ENCODE measurements at regions not wholly inside any gene's neighbourhood (a gene's known extent, or its start where the extent isn't known, plus 50 kb on each side); places are given as distances from the start of the nearest gene placed in this dataset.

DNA sequence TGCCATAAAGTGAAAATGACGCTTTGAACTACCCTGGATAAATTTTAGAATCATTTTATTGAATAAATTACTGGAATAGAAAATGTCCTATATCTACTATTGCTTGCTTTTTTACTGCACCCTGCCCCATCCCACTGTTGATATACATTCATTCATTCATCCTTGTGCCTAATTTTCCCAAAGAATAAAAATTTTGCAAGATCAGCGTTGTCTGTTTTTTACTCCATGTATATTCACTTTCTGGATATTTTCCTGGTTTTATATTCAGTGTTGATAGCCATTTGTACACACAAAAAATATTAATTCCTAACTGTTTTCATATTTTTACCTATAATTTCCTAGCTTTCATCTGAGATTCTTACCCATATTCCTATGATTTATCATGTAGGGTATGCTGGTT, 262.9 kb upstream of the MAGI2 start:
- DNase-seq (ENCODE audit: low read depth) = no peak

DNA sequence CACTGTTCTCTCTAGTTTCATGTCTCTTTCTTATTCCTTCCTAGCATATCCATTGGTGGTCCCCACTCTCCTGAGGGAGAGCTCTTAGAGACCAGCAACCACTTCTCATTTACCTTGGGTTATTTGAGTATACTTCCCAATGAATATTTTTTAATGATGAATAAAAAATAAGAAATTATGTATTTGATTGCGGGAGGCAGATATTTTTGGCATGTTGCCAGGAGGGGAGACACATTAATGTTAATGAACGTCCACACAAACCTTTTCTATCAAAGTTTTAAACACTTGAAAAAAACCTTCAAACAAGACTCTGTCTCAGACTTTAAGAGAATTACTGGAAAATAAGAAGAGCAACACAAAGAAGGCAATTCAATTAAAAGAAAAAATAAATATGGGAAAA, 260.6 kb upstream of the MAGI2 start:
- no peak for DNase-seq (ENCODE audit: low read depth)

DNA sequence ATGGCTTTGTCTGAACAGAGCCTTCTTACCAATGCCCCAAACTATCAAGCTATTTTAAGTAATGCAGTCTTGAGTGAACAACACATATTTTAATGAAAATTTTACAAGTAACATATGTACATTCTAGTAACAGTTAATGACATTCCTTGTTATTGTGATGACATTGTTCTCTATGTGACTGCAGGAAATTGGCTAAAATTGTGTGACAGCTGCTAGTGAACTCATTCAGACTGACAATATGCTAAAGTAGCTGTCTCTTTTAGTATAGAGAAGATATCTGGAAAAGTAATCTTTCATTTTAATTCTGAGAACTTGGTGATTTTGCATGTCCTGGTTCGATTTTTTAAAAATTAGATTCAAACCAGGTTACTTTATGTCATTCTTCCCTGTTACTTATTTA, 259.8 kb upstream of the MAGI2 start:
- DNase-seq (ENCODE audit: low read depth) = no peak

DNA sequence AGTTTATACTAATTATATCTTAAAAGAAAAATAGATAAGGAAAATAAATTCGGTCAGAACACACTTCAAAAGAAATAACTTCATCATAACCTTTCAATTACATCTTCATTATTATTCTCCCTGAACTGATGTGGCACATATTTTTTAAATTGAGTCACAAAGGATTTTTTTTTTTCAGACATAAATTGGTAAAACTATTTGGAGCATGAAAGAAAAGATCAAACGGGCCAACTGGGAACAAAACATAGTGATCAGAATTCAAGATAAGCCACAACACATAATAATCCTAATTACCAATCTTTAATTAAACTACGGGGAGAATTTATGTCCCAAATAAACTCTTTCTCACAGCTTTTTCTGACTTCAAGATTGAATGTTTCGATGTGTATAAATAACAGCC, 258.2 kb upstream of the MAGI2 start:
- no peak for DNase-seq (ENCODE audit: low read depth)

DNA sequence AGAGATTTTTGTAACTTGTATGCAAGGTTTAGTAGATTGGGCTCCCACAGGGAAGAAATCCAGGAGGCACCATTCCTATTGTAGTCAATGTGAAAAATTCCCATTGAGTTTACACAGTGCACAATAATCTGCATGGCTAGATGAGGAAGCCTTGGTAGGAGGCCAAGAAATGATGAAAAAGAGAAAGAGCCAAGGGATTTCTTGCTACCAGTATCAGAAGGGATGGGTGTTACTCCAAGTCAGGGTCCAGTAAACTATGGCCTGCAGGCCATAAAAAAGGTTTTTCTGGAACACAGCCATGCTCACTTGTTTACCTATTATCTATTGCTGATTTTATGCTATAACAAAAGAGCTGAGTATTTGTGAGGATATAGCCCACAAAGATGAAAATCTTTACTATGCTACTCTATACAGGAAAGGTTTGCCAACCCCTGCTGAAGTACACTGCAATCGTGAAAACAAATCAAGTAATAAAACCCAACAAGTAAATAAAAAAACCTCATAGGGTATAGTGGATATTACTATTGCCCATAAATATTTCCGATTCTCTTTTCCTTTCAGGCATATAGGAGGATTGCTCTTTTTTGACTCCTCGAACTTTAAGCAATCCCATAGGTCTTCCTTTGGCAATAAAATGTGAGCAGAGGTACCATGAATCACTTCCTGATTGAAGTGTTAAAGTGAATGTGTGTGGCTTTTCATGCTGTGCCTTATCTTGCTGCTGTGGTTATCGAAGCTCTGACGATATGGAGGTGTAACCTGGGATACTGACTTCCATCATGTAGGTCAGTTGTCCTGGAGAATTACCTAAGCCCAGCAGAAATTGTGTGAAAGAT, 256.3 kb upstream of the MAGI2 start:
- no peak for DNase-seq (ENCODE audit: low read depth)

DNA sequence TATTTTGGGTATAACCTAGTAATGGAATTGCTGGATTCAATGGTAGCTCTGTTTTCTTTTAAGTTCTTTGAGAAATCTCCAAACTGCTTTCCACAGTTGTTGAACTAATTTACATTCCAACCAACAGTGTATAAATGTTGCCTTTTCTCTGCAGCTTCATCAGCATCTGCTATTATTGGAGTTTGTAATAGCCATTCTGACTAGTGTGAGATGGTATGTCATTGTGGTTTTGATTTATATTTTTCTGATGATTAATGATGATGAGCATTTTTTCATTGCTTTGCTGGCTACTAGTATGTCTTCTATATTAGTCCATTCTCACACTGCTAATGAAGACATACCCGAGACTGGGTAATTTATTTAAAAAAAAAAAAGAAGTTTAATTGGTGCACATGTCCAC, 248.6 kb upstream of the MAGI2 start:
- no peak for DNase-seq (ENCODE audit: low read depth)

DNA sequence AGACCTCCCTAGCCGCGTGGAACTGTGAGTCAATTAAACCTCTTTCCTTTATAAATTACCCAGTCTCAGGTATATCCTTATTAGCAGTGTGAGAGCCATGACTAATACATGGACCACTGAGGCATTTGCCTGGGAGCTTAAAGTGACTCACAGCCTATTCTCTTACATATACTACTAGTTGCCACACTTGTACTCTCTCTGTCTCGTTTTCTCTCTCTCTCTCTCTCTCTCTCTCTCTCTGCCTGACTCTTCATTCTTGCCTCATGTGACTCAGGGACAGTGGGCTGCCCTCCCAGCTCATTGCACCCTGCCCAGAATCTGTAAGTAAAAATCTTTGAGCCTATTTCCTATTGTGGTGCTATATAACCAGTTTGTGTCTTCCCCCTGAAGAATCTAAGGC, 238.5 kb upstream of the MAGI2 start:
- DNase-seq (ENCODE audit: low read depth) = no peak

DNA sequence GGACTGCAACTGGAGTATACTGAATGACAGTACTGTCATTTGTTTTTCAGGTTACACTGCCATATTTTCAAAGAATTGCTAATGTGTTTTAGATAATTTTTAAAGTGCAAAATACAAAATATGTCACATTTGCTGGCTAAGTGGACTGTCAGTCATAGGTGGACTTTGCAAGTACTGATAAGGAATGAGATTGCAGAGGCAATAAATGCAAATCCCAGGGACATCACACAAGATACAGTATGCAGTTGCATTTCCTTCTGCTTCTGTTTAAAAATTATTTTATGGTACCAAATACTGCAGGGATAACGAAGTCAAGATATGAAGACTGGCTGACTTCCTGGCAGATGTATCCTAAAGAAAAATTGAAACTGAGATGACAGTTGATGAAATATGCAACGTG, 237.6 kb upstream of the MAGI2 start:
- no peak for DNase-seq (ENCODE audit: low read depth)

DNA sequence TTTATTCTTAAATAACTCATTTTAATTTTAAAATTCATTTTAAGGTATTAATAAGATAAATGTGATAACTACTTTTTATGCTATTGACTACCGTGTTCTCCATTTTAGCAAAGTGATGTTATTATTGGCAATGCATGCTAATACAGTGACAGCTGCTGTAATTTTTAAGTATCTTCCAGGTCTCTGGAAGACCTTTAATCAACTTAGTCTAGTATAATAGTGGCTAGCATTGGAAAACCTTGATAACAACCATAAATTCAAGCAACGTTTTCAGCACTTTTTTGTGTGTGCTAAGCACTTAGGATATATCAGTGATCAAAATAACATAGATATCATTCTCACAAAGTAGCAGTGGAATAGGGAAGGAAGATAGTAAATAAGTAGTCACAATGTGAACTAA, 230.9 kb upstream of the MAGI2 start:
- no peak for DNase-seq (ENCODE audit: low read depth)

DNA sequence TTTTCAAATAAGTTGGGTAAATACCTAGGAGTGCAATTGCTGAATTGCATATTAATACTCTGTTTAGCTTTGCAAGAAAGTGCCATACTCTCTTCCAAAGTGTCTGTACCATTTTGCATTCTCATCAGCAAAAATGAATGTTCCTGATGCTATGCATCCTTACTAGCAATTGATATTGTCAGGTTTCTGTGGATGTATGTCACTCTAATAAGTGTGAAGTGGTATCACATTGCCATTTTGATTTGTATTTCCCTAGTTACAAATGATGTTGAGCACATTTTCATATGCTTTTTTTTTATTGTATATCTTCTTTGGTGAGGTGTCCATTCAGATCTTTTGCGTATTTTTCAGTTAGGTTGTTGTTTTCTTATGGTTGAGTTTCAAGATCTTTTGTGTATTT, 230.4 kb upstream of the MAGI2 start:
- DNase-seq (ENCODE audit: low read depth) = no peak

DNA sequence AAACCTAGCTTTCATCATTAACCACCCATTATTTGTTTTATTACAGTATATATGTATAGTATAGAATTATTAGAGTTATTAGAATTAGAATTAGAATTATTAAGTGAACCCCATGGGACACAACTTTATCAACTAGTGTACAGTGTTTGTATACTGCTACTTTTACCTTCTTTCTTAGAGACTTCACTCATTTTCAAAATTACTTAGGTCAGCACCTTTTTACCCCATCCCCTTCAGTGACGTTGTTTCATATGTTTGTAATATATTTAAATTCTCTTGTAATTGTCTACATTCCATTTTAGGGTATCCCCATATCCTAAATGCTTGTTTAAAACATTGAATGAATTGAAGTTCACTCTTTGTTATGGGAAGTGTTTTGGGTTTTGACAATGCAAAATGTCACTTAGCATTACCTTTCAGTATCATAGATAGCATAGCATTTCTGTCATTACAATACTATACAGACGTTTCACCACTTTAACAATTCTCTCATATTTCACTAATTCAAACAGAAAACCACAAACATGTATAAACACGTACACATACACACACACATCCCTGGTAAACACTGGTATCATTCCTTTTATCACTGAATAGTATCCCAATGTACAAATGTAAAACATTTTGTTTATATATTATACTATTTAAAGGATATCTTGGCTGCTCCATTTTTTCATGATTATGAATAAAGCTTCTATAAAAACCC, 229.9 kb upstream of the MAGI2 start:
- no peak for DNase-seq (ENCODE audit: low read depth)

DNA sequence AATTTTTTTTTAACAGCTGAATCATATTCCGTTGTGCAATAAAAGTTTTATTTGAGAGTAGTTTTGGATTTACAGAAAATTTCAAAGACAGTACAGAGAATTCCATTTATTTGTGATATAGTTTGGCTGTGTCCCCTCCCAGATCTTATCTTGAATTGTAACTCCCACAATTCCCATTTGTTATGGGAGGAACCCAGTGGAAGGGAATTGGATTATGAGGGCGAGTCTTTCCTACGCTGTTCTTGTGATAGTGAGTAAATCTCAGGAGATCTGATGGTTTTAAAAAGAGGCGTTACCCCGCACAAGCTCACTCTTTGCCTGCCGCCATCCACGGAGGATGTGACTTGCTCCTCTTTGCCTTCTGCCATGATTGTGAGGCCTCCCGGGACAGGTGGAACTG, 228.0 kb upstream of the MAGI2 start:
- DNase-seq (ENCODE audit: low read depth) = no peak

DNA sequence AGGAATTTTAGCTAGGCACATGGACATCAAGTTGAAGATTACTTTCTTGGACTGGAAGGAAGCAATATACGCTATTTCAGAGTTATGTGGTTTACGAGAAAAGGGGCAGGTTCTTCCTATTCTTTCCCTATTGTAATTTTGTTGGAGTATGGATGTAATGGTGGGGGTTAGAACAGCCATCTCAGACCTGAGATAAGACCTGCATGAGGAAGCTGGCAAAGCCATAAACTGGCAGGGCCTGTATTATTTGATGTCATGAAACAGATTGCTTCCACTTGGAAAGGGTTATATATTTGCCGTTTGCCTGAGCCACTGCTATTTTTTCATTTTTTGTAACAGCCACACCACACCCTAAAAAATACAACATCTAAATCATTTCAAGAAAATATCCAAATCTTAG, 220.5 kb upstream of the MAGI2 start:
- no peak for DNase-seq (ENCODE audit: low read depth)

DNA sequence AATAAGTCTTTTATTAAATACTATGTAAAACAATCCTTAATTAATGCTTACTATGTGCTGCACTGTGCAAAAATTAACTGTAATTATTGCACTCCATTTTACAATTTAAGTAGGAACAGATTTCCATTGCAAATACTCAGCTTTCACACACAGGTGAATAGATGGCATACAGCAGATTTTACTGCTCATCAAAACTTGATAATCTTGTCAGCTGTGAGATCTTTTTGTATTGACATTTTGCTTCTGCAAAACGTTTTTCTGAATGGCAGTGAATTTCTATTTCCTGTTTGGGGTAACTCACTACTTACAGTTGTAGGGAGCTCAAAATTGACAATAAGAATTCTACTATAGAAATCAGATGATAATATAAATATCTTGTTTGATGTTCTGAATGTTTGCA, 220.0 kb upstream of the MAGI2 start:
- DNase-seq (ENCODE audit: low read depth) = no peak

DNA sequence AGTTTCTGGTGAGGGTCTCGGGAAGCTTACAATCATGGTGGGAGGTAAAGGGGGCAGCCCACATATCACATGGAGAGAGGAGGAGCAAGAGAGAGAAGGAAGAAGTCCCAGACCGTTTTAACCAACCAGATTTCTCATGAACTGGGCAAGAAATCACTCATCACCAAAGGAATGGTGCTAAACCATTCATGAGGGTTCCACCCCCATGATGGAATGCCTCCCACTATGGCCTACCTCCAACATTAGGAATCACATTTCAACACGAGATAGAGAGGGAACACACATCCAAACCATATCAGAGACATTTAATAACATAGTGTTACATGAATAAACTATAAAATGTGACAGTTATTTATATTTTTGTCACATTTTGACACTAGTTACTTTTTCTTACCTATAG, 214.8 kb upstream of the MAGI2 start:
- DNase-seq (ENCODE audit: low read depth) = no peak

DNA sequence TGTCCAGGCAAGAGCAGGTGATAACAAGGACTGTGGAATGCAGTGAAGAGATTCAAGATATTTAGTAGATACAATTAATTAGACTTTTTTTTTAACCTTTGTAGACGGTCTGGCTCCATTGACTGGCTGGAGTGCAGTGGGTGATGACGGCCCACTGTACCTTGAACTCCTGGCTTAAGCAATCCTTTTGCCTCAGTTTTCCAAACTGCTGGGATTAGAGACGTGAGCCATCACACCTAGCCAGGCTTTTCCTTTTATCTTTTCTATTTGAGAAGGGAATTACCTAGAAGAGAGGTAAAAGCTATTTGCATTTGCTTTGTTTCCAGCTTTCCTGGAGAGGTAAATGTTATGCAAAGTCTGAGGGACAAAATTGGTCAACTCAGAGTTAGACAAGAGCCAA, 213.0 kb upstream of the MAGI2 start:
- no peak for DNase-seq (ENCODE audit: low read depth)

DNA sequence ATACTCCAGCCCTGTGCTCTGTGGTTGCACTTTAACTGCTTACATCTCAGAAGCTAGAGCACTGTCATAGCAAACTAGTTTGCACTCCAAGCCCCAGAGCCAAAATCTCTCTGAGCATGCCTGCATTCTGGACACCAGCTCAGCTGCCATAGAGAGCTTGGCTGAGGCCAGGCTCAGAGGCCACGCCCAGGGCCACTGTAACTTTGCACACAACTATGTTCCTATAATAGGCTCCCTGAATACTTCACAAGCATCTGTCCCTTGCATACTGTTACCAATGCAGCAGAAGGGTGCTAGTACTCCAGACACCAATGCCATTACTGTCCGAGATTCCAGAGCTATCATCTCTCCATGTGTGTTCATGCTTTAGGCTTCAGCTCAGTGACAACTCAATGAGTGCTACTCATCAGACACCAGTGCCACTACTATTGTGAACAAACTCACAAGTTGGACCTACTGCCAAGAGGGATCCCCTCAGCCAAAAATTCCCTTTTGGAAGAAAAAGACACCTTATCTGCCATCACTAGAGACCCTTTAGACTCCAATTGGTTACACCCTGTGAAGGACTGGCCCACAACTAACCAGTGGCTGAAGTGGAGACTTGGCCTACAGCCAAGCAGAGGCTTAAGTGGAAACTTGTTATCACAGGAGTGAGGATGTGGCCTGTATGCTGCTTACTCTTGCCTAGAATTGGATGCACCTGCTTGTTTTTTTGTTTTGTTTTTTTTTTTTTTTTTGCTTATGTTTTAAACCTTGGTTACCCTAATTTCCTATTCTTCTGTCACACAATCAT, 211.6 kb upstream of the MAGI2 start:
- no peak for DNase-seq (ENCODE audit: low read depth)

DNA sequence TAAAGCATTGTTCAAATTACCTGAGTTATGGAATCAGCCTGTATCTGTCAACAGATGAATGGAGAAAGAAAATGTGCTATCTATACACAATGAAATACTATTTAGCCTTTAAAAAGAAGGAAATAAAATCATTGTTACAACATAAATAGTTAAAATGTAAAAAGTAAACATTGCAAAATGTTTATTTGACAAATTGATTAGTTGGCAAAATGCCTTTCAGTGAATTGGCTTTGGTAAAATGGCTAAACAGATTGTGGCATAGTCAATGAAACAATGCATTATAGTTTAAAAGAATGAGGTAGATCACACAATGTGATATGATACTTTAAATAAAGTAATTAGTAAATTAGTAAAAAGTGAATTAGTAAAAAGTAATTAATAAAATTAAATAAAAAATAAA, 204.8 kb upstream of the MAGI2 start:
- no peak for DNase-seq (ENCODE audit: low read depth)

DNA sequence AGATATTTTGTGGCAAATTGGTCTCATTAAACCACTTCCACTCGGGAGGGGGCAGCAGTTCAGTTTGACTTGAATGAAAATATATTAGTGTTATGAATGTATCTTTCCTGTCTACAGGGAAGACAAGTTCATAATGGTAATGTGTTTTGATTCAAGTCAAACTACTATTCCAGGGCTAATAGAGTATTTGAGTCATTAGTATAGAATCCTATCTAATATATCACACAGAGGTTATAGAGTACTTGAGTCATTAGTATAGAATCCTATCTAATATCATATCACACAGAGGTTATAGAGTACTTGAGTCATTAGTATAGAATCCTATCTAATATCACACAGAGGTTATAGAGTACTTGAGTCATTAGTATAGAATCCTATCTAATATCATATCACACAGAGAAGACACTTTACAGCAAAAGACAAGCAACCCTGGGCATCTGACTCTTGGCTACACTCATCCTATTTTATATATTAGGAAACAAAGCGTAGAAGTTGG, 199.7 kb upstream of the MAGI2 start:
- DNase-seq (ENCODE audit: low read depth) = no peak

DNA sequence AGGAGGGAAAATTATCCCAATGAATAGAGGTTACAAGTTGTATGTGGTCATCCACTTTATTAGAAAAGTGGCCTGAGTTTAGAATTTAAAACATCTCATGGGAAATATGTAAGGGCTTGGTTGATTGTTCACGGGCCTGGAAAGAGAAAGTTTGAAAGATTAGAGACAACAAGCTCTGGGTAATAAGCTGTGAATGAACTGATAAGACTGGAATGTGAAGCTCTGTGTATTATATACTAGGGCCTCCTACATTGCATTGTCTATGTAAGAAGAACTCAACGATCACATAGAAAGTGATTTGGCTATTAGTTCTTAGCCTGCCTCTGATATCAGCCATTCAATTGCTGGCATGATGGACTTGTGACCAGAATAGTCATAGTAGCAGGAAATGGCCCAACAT, 199.2 kb upstream of the MAGI2 start:
- DNase-seq (ENCODE audit: low read depth) = no peak

DNA sequence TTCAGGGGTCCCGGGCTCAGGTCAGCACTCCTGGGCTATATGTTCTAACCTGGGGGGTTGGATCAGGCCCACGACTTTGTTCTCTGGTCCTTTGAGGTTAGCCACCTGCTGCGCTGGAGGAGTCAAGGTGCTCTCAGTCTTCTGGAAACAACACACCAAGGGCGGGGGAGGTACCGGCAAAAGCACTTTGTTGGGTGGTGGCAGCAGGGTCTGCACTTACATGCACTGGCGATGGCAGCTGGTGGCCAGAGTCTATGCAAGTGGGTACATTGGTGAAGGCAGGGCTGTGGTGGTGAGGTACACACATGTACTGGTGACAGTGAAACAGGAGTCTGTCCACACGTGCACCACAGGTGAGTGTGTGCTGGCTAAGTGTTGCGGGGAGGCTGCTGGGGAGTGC, 194.2 kb upstream of the MAGI2 start:
- no peak for DNase-seq (ENCODE audit: low read depth)

DNA sequence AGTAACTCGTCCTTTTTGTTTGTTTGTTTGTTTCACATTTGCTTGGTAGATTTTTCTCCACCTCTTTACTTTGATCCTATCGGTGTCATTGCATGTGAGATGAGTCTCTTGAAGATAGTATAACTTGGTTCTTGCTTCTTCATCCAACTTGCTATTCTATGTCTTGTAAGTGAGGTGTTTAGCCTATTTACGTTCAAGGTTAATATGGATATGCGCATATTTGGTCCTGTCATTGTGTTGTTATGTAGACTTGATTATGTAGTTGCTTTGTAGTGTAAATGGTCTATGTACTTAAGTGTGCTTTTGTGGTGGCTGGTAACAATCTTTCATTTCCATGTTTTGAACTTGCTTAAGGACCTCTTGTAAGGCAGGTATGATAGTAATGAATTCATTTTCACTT, 192.8 kb upstream of the MAGI2 start:
- no peak for DNase-seq (ENCODE audit: low read depth)

DNA sequence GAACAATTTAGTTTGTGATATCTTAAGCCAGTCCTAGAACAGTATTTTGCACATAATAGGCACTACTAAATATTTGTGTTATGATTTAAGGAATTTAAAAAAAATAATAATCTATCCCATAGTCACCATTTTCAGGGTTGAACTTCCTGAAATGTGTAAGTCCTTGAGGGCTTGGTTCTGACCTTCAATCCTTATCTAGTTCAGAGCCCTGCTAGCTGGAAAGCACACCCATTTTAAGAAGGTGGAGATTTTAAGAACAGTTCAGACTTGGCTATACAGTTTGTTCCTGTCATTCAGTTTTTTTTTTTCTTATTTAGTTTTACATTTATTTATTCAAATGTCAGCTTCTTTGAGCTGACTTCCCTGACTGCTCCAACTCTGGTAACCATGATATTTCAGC, 183.4 kb upstream of the MAGI2 start:
- no peak for DNase-seq (ENCODE audit: low read depth)

Measured in RPMI7951 (cell line).